ENCODE measurements at regions not wholly inside any gene's neighbourhood (a gene's known extent, or its start where the extent isn't known, plus 50 kb on each side); places are given as distances from the start of the nearest gene placed in this dataset.
"Not testable (repeated sequence)": the region's sequence is repeated elsewhere in the genome, so short reads cannot be mapped to it uniquely, and the experiment has no call there.

DNA sequence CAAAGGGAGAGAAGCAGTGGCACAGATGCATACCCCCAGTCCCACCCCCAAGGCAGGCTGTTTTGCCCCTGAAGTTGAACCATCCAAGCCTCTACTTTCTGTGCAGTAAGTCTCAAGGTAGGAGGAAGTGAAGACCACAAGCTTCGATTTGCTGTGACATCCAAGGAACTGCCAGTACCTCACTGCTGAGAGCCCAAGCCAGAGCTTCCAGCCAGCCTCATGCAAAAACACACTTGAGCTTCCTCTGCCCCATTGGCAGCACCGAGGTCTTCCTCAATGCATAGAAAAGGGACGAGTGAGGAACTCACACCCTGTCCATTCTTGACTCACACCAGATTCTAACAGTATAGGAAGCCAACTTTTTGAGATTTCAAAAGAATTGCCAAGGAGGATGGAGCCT is 311.7 kb downstream of the BCL2L11 start:
- not testable (repeated sequence) for DNase-seq

DNA sequence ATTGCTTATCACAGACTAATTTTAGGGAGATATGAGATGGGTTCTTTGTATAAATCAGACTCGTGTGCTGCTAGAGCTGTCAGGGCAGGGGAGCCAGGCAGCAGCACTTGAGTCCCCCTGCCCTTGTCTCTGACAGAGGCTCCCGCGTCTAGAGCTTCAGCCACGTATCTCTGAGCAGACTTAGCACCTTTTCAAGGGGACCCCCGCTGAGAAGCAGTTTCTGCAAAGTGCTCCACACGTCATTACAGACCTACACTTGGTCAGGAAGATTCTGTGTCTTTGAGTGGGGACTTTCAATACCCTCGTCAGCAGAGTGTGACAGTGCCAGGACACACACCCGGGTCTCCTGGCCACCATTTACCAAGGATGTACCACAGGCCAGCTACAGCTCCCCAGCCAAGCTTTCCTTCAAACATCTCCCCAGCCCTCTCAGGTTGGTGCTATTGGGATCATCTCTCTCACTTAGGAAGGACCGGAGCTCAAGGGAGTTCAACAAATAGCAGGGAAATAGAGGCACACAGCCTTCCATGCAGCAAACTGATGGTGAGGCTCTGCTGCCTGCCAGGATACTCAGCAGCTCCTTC is 312.3 kb downstream of the BCL2L11 start:
- DNase-seq = not testable (repeated sequence)

DNA sequence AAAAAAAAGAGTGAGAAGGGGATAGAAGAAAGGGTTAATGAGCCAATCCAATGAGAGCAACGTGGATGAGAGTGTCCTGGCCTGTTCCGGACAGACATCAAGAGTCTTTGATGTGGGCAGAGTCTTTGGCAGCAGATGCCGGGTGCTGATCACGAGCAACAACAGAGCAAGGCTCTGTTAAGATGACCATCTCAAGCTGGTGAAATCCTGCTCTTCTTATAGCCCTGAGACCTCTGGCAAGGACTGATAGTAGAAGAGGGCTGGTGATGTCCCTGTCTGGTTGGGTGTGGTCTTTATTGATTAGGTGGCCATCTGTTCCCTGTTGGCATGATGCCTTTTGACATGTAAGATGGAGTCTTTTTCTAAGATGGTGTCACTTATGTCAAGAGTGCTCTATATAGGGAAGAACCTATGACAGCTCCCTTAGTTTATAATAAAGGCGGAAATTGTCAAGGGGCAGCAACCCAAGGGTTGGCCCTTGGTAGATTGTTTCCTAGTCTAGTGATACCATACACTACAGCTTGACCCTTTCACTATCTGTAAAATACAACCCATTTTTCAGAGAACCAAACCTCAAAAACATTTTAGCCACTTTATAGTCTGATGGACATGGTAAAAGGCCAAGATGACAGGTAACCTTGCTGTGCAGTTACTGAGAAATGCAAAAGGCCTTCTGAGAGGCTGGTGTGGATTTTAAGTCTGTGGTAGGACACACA is 313.3 kb downstream of the BCL2L11 start:
- DNase-seq = not testable (repeated sequence)

DNA sequence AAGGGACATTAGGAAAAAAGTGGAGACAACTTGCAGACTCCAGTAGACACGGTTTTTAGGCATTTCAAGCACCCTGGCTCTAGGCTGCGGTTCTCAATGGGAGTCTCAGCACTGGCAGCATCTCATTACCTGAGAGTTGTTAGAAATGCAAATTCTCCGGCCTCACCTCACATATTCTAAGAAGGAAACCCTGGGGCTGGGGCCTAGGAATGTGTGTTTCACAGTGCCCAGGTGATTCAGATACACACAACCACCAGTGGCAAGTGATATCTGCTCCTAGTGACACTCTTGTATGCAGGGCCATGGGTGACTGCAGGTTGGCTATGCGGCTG is 313.9 kb downstream of the BCL2L11 start:
- DNase-seq = not testable (repeated sequence)

DNA sequence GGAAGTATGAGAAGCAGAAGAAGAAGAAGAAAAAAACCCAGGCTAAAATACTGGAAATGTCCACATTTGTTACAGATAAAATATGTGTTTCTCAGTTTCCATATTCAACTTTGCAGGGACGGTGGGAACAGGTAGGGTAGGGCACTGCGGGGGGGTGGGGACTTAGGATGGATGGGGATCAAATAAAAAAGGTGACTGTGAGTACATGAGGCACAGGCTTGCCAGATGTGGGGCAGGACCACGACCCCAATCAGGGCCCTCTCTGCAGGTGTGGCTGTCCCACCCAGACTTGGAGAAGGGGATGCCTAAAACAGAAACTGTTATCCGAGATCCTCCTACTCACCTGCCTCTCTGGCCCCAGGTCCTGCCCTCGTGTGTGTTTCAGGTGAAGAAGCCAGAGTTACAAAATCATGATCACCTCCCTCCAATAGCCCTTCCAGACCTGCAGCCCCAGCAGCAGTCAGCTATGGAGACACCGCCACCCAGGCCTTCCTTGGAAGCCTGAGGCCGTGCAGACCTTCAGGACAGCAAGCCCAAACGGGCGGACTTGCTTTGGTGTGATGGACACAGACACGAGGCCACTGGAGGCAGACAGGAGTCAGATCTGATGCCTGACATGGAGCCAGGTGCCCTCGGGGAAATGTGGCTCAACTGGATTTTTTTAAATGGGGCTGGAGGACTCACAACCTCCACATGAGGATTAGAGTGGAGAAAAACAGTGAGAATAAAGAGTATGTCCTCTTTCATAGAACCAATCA is 315.0 kb downstream of the BCL2L11 start:
- DNase-seq = not testable (repeated sequence)

DNA sequence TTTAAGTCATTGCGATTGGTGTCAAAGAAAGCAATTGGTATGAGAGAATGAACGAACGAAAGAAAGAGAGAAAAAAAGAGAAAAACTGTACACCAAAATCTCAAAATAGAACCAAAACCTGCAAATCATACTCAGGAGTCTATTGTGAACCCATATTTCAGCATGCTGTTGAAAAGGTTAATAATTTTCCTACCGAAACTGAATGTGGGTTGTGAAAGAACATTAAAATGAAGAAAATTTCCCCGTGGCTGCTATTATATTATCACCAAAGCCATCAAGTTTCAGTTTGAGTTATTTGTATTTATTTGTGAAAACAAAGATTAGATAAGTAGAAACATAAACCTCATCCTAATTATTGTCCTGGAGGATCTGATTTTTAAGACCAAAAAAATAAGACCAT is 315.7 kb downstream of the BCL2L11 start:
- DNase-seq = not testable (repeated sequence)

DNA sequence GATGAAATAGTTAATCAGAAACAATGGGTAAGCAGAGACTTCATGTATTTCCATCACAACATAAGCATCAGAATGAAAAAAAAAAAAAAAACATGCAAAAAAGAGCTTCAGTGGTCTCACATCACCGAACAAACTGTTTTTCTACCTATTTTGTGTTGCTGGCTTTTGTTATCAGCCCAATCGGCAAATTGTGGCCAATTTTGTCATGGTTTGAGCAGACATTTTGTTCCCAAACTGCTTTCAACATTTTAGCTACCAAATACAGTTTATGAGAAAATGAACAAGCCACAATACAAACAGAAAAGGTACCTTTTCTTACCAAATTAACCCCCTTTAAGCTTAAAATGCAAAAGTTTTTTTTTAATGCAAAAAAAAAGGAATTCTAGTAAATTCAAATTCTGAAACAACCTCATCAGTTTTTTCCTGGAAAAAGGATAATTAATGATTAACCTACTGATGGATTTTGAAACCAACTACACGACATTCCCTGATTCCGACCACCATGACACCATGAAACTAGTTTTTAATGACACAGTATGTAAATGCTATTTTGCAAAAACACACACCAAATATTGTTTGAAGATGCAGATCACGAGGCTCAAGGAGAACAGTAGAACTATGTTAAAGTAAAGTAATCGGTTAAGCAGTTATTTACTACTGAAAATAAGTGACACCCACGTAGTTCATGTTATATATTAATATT is 316.7 kb downstream of the BCL2L11 start:
- DNase-seq = not testable (repeated sequence)

DNA sequence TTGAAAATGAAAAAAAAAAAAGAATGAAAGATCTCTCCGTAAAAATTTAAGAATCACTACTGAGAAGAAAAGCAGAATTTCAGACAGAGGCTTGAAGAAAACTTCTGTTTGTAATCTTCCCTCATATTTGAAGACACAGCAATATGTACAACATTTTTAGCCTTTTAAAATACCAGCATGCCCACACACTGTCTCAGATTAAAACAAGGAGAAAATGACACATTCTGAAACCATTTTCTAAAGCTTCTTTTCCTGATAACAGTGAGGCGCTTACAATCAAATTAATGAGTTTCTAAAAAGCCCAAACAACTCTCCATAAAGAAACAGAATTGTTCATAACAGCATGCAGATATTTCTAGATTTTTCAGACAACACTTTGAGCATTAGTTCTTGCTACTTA is 317.4 kb downstream of the BCL2L11 start:
- DNase-seq = not testable (repeated sequence)

DNA sequence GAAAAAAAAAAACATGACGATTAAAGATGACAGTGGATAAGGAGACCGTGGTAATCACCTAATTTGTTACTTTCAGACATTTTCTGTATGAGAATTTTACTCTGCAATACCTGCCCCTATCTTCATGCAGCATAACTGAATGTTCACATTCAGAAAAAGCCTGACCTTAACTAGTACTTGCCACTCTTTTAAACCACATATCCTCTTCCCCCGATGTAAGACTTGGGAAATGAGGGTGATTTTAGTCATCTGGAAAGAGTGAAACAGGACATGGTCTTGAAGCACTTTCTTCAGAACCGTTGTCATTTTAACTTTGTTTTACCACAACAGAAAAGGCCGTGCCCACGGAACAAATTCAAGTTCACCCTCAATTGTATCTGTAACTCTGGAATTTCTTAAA is 318.5 kb downstream of the BCL2L11 start:
- DNase-seq = not testable (repeated sequence)

DNA sequence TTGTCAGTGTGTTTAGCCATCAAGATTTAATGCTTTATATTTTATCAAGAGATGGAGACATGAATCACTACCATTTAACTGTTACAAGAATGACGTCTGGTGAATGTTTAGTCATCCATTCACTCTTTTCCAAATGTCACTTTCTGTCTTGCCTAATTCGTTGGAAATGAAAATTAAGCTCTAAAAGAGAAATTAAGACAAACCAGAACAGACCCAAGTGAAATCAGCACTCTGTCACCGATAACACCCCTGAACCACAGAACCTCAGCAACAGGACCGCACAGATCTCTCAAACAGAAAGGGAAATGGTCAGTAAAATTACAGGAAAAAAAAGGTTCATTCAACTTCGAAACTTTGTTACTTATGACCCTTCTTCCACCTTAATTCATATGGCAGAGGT is 320.9 kb downstream of the BCL2L11 start:
- not testable (repeated sequence) for DNase-seq

DNA sequence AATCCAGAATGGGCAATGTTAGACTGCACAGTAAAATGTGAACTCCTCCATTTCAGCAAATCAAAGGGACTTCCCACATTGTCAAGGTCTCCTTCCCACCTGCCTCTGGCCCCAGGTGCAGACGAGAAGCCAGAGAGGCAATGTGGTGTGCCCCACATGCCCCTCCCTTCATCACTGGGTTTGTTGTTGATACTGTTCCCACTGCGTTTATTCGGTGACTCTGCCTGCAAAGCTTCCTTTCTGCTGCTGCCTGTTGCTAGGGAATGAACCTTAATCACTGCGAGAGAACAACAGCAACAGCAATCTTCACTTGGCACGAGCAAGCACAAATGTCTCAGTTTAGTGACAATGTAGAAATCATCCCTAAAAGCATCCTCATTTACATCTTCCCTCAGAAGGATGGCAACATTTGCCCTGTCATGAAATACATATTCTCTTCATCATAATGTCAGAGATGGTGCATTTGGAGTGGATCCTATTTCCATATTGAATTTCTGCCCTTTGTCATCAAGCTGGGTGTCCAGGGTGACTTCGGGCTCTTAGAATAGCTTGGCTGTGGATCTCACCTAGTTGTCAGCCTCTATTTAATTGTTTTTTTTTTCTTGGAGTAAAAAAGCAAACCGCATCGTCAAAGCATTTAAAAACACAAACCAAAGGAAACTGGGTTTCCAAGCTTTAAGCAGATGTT is 322.2 kb downstream of the BCL2L11 start:
- DNase-seq = not testable (repeated sequence)

DNA sequence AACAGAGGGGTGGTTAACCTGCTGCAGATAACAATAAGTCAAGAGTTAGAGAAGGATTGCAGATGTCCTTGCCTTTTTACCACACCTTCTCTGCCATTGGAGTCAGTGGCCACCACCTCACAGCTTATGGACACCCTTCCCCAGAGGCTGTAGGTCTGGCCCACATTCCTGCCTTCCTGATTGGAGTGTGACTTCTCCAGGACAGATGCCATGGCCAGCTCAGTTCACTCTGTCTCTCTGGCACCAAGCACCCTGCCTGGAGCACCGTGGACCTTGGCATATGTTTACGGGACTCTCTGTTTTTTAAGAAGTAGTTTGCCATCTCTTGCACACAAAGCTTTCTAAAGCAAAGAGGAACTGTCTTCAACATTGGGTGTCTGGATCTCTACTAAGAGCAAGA is 323.8 kb downstream of the BCL2L11 start:
- not testable (repeated sequence) for DNase-seq

DNA sequence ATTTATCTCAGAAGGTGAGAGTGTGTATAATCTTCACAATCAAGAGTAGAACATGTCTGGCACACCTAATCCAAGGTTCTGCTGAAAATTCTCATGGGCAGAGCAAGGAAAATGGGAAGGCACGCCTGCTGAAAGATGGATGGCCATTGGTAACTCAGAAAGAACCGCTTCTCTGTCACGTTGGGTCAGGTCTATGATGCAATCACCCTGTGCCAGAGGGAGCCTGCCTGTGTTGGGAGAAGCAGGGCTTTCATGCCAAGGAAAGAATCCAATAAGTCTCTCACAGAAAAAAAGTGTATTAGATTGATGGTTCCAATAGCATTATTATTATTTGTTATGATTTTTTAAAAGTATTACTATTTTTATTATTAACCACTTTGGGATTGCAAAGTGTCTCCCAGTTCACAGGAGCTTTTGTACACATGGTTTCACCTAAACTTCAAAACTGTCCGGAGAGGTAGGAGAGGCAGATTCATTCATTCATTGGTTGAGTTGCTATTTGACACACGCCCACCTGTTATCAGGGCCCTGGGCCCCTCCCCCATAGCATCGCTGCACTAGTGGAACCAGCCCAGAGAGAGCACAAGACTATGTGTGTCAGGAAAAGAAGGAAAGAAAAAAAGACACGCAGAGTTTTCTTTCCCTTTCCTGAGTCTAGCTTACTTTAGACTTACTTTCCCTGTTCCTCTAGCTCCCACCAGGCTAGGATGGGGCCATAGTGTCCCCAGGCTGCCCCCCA is 324.6 kb downstream of the BCL2L11 start:
- not testable (repeated sequence) for DNase-seq

DNA sequence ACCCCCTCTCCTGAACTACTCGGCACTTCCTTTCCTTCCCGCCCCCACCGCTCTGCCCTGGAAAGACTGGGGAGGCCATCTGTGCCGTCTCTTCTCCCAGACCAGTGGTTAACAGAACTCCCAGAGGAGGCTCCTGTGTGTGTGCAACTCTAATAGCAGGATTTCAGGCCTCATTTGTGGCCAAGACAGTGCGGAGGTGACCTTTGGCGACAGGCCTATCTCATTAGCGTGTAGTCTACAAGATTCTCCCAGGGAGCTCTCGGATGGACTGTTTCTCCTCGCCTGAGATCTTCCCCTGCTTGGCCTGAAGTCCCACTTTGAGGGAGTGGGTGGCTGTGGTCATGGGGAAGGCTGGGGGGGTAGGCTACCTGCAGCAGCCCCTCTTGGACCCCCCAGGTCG is 325.2 kb downstream of the BCL2L11 start:
- not testable (repeated sequence) for DNase-seq

DNA sequence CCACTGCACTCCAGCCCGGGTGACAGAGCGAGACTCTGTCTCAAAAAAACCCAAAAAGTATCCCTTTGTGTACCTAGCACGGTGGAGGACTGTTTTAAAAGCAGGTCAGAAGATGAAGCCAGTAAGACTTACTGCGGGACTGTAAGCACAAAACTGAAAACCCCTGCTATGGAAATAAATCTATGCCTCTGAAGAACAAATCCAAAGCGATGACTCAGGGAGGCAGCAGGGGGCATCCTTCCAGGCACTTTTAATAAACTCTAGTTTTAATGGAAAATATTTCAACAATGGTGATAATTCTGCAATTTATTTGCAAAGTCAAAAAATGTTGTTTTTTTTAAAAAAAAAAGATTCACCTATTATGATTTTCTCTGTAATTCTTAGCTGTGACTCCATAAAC is 326.8 kb downstream of the BCL2L11 start:
- DNase-seq = not testable (repeated sequence)

DNA sequence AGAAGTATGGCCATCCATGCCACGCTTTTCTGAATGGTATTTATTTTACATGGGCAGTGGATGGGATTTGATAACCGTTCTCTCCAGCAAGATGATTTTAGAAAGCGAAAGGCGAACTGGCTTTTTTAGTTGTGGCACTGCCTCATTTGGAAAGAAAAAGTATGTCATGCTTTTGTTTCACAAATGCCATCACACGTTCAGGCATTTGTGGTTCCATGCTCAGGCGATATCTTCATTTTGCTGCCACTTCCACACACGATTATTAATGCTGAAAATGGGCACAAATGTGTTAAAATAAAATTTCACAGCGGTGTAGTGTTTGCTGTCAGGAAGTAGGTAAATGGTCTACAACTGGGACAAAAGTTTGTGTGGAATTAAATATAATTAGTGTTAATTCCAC is 328.1 kb downstream of the BCL2L11 start:
- not testable (repeated sequence) for DNase-seq

DNA sequence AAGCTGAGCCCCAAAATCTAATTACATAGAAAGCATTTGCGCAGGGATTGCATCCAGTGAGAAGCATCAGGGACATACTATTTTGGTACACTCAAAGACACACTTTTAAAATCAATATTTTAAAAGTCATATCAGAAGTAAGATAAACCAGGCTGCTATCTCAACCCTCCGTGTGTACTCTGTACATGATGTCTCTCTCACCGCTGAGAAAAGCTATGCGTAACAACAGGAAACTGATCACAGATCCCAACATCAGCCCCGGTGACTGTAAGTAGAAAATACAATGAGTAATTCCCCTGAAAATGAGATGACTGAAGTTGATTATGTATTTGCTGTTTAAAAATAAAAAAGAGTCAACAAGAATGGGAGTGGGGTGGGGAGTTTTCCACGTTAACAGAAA is 329.8 kb downstream of the BCL2L11 start:
- DNase-seq = not testable (repeated sequence)

DNA sequence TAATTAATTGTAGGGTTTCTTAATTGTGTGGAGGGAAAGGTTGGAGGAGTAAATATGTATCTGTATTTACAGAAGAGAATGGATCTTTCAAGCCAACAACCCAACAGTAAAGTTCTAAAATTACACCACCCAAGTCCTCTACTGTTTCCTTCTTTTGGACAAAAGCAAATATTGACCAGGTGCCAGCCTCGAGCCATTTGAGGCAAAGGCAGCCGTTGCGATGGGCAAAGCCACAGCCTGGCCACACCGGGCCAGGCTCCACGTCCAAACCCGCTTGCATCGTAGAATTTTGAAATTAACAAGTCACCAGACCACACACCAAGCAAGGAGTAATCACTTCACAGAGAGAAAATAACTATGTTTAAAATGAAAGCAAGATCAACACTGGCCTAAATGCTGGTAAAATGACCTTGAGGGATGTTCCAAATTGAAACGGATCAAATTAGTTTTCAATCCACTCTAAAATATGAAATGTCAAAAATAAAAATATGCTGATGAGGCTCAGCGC is 331.0 kb downstream of the BCL2L11 start:
- not testable (repeated sequence) for DNase-seq

DNA sequence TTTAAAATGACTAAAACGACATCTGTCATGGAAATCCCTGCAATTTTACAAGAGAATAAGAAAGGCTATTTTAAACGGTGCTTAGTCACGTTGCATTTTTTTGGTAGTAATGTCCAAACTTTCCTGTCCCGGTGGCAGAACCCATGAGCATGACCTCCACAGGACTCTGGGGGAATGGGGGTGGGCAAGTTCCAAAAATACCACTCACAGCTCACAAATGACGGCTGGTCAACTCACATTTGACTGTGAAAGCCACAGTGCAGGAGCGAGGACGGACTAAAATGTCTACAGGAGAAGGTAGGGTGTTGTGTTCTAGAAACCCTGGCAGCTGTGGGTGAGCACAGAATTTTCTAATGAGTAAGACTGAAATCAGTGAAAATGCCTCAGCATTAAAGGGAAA is 331.5 kb downstream of the BCL2L11 start:
- not testable (repeated sequence) for DNase-seq

DNA sequence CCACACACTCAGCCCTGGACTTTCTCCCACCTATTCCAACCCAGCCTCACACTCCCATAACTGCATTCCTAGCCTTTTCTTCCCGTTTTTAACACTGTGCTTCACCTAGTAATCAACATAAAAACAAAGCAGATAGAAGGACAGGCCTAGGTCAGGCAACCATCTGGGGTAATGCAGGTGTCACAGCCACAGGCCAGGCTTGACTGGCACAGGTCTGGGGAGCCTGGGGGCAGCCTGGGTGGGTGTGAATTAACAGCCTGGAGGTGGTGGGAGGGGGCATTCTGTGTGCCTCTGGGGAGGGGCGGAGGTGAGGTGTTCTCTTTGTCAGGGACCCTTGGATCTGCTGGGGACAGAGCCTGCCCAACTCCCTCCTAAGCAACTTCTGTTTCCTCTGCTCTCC is 332.6 kb downstream of the BCL2L11 start:
- DNase-seq = not testable (repeated sequence)

DNA sequence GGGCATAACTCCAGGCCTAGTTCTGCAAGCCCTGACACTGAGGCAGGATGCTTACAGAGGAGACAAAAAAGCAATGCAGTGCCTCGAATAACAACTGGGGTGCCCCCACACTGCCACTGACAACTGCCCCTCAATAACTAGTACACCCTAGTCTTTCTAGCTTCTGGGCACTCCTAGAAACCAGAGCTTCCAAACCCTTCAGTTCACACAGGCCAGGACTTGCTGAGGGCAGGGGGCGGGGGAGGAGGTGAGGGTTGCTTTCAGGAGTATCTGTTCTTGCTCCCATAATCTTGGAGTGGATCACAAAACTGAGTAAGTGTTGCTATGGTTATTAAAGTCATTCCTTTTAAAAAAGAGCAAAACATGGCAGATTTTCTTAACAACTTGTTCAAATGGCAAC is 333.1 kb downstream of the BCL2L11 start:
- DNase-seq = not testable (repeated sequence)

DNA sequence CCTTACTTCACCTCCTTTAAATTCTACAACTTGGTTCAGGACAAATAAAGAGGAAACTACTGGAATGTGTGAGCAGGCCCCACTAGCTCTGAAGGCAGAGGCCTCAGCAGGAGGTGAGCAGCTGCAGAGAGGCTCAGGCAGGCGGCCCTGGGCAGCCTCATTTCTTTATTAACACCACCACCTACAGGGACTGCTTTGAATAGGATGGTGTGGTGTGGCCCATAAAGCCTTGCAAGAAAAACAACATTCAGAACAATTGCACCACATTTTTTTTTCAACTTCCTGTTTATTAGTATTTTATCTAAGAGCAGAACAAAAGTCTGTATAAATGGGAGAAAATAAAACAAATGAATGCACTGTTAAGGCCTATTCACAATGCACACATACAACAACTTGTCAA is 333.7 kb downstream of the BCL2L11 start:
- peak; percentile 40 for DNase-seq

All from fibroblast of skin of right biceps (primary cell).